ENCODE measurements at regions not wholly inside any gene's neighbourhood (a gene's known extent, or its start where the extent isn't known, plus 50 kb on each side); places are given as distances from the start of the nearest gene placed in this dataset.

- no peak overlapping the region for H3K27ac ChIP-seq (ENCODE audit: low read depth in 1 of 2, low read length in 2 of 2)
- no peaks in the 10 kb centered on the region for H3K9me3 ChIP-seq (ENCODE audit: control insufficient read depth in 1 of 2, insufficient read depth in 1 of 2, low read length in 2 of 2)
- H3K4me1 ChIP-seq (ENCODE audit: insufficient read depth, low read length) = no peaks in the 10 kb centered on the region
- no peak for TF ChIP-seq CTCF (IDR thresholded peaks at IDR 0.05)
- H3K27me3 Mint-ChIP-seq = no peaks in the 10 kb centered on the region
- intact Hi-C loops (cut with DNase I, micrococcal nuclease) = no loop called here
- no peaks in the 10 kb centered on the region for H3K4me1 Mint-ChIP-seq (ENCODE audit: low read depth)
- no peak overlapping the region for H3K4me3 Mint-ChIP-seq
- no peaks in the 10 kb centered on the region for H3K36me3 ChIP-seq (ENCODE audit: insufficient read depth, low read length)
- ChIA-PET POLR2A (no interaction called here), CTCF (no interaction called here)
- H3K4me3 ChIP-seq (ENCODE audit: low read length) = no peak overlapping the region
- H3K27ac Mint-ChIP-seq = no peak overlapping the region
- ATAC-seq (ENCODE audit: poor library complexity) = no peak
- no peaks in the 10 kb centered on the region for H3K9me3 Mint-ChIP-seq
- DNase-seq = no peak
- no peaks in the 10 kb centered on the region for H3K27me3 ChIP-seq (ENCODE audit: control insufficient read depth in 1 of 2, insufficient read depth in 2 of 2, low read length in 2 of 2)
- no peaks in the 10 kb centered on the region for H3K36me3 Mint-ChIP-seq (ENCODE audit: low read depth)
These were observed 481.5 kb downstream of the LMO4 start for GRCh38 chr1:87810166-87810565.

DNA sequence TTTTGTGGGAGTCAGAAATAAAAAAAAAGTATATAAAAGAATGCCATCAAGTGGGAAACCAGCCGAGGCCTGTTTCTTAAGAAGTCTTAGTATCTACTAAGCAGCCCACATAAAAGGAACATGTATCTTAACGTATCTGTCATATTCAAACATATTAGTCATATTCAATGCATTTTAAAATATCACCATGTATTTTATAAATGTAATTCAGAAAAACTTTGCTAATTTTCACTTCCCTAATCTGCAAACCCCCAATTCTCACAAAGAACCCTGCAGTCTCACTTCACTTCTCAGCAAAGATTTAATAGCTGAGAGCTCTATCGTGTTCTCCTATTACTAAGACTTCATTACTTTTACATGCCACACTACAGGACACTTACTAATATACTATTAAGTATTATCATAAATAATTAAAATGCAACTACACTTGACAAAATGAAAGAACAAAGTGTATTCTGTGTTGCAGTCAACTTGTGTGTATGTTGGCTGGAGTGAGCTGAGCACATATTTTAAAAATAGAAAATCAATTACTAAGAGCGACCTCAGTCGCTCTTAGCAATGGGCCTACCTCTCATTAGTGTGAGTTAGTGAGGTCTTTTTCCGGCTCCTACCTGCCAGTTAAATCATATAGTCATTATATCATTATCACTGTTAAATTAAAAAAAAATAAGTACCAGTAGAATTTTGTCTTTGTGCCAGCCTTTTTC lies 484.3 kb downstream of the LMO4 start:
- Mint-ChIP-seq H3K27ac (no peak overlapping the region), H3K9me3 (no peaks in the 10 kb centered on the region), H3K4me1 (ENCODE audit: low read depth) (no peaks in the 10 kb centered on the region), H3K4me3 (no peak overlapping the region), H3K36me3 (ENCODE audit: low read depth) (no peaks in the 10 kb centered on the region), H3K27me3 (no peaks in the 10 kb centered on the region)
- intact Hi-C loops (cut with DNase I, micrococcal nuclease) = no loop called here
- no peak for TF ChIP-seq CTCF (IDR thresholded peaks at IDR 0.05)
- ATAC-seq (ENCODE audit: poor library complexity) (no peak), DNase-seq (no peak)
- ChIA-PET POLR2A (no interaction called here), CTCF (interaction anchor here (0.6 kb wide), 1 partner anchor 11 kb away, joined by 3 read pairs; no protein-coding TSS in a partner anchor)
- Histone ChIP-seq H3K27me3 (ENCODE audit: control insufficient read depth in 1 of 2, insufficient read depth in 2 of 2, low read length in 2 of 2) (no peaks in the 10 kb centered on the region), H3K4me1 (ENCODE audit: insufficient read depth, low read length) (no peaks in the 10 kb centered on the region), H3K27ac (ENCODE audit: low read depth in 1 of 2, low read length in 2 of 2) (no peak overlapping the region), H3K9me3 (ENCODE audit: control insufficient read depth in 1 of 2, insufficient read depth in 1 of 2, low read length in 2 of 2) (no peaks in the 10 kb centered on the region), H3K4me3 (ENCODE audit: low read length) (no peak overlapping the region), H3K36me3 (ENCODE audit: insufficient read depth, low read length) (no peaks in the 10 kb centered on the region)

- Mint-ChIP-seq H3K27ac (no peak overlapping the region), H3K27me3 (no peaks in the 10 kb centered on the region), H3K9me3 (no peaks in the 10 kb centered on the region), H3K4me3 (no peak overlapping the region), H3K4me1 (ENCODE audit: low read depth) (no peaks in the 10 kb centered on the region), H3K36me3 (ENCODE audit: low read depth) (no peaks in the 10 kb centered on the region)
- CTCF ChIA-PET = no interaction called here
- intact Hi-C loops (cut with DNase I, micrococcal nuclease) = no loop called here
- no peak for DNase-seq
- Histone ChIP-seq H3K4me1 (ENCODE audit: insufficient read depth, low read length) (no peaks in the 10 kb centered on the region), H3K27ac (ENCODE audit: low read depth in 1 of 2, low read length in 2 of 2) (no peak overlapping the region), H3K4me3 (ENCODE audit: low read length) (no peak overlapping the region), H3K27me3 (ENCODE audit: control insufficient read depth in 1 of 2, insufficient read depth in 2 of 2, low read length in 2 of 2) (no peaks in the 10 kb centered on the region), H3K36me3 (ENCODE audit: insufficient read depth, low read length) (no peaks in the 10 kb centered on the region), H3K9me3 (ENCODE audit: control insufficient read depth in 1 of 2, insufficient read depth in 1 of 2, low read length in 2 of 2) (no peaks in the 10 kb centered on the region)
- no peak for ATAC-seq (ENCODE audit: poor library complexity)
- POLR2A ChIA-PET = no interaction called here
- no peak for TF ChIP-seq CTCF (IDR thresholded peaks at IDR 0.05)
These were observed 485.9 kb downstream of the LMO4 start for GRCh38 chr1:87814573-87814972.

Data from CD4-positive, alpha-beta T cell (primary cell).